Central memory CD8-positive, alpha-beta T cell (primary cell): ENCODE measurements at regions not wholly inside any gene's neighbourhood (a gene's known extent, or its start where the extent isn't known, plus 50 kb on each side); places are given as distances from the start of the nearest gene placed in this dataset.

Source experiments
- ATAC-seq: fragments of 150-1000 bp; cut with Tn5 transposase; replicated peaks from 2 replicates; pipeline ENCODE4 v1.10.0; 2022; ENCODE audit warnings: mild to moderate bottlenecking, moderate FRiP score, moderate number of reproducible peaks; ENCODE audit not compliant: poor library complexity, severe bottlenecking; ENCODE audit errors: extremely low read depth
- DNase-seq, 2 donors: peaks; one replicate each; pipeline ENCODE4 v3.0.0; 2021; ENCODE audit warnings: low spot score in 2 of 2
- H3K27ac Mint-ChIP-seq: one replicate; pipeline ENCODE4 v1.8.0; 2022; ENCODE audit warnings: low read depth, mild to moderate bottlenecking, moderate library complexity, mixed read lengths
- H3K27me3 Mint-ChIP-seq: one replicate; pipeline ENCODE4 v1.8.0; 2022; ENCODE audit warnings: mixed read lengths
- H3K36me3 Mint-ChIP-seq: one replicate; pipeline ENCODE4 v1.8.0; 2022; ENCODE audit warnings: mild to moderate bottlenecking, moderate library complexity, mixed read lengths; ENCODE audit not compliant: insufficient read depth
- H3K4me1 Mint-ChIP-seq: one replicate; pipeline ENCODE4 v1.8.0; 2022; ENCODE audit warnings: mixed read lengths
- H3K4me3 Mint-ChIP-seq: one replicate; pipeline ENCODE4 v1.8.0; 2022; ENCODE audit warnings: mild to moderate bottlenecking, moderate library complexity, mixed read lengths
- H3K9me3 Mint-ChIP-seq: one replicate; pipeline ENCODE4 v1.8.0; 2022; ENCODE audit warnings: mixed read lengths

GRCh38 chr20:4548552-4548951 lies 137.7 kb upstream of the PRNP start:
- Mint-ChIP-seq H3K36me3 (no peaks in the 10 kb centered on the region), H3K27ac (no peak overlapping the region), H3K27me3 (peaks cover 77% of the 10 kb centered on the region), H3K4me3 (no peak overlapping the region), H3K4me1 (no peaks in the 10 kb centered on the region), H3K9me3 (no peaks in the 10 kb centered on the region)
- DNase-seq (no peak), ATAC-seq (no peak)

- H3K27ac Mint-ChIP-seq, result no peak overlapping the region
- DNase-seq, result no peak
- no peaks in the 10 kb centered on the region for H3K9me3 Mint-ChIP-seq
- no peak for ATAC-seq
- no peak overlapping the region for H3K4me3 Mint-ChIP-seq
- no peaks in the 10 kb centered on the region for H3K36me3 Mint-ChIP-seq
- peaks cover 72% of the 10 kb centered on the region for H3K27me3 Mint-ChIP-seq
- no peaks in the 10 kb centered on the region for H3K4me1 Mint-ChIP-seq
These were observed 139.5 kb upstream of the PRNP start for GRCh38 chr20:4546786-4547185.

- Mint-ChIP-seq H3K27ac (no peak overlapping the region), H3K9me3 (no peaks in the 10 kb centered on the region), H3K4me3 (no peak overlapping the region), H3K27me3 (peaks cover 71% of the 10 kb centered on the region), H3K36me3 (no peaks in the 10 kb centered on the region), H3K4me1 (no peaks in the 10 kb centered on the region)
- DNase-seq (no peak), ATAC-seq (no peak)
These were observed 139.9 kb upstream of the PRNP start for GRCh38 chr20:4546342-4546741.

- no peak overlapping the region for H3K4me3 Mint-ChIP-seq
- DNase-seq (no peak), ATAC-seq (no peak)
- H3K4me1 Mint-ChIP-seq, result no peaks in the 10 kb centered on the region
- H3K9me3 Mint-ChIP-seq, result no peaks in the 10 kb centered on the region
- H3K36me3 Mint-ChIP-seq, result no peaks in the 10 kb centered on the region
- H3K27ac Mint-ChIP-seq, result no peak overlapping the region
- H3K27me3 Mint-ChIP-seq, result peaks cover 71% of the 10 kb centered on the region
These were observed 140.7 kb upstream of the PRNP start for GRCh38 chr20:4545526-4545925.

- no peak for DNase-seq
- no peaks in the 10 kb centered on the region for H3K4me1 Mint-ChIP-seq
- H3K9me3 Mint-ChIP-seq, result no peaks in the 10 kb centered on the region
- H3K27ac Mint-ChIP-seq, result no peak overlapping the region
- no peak overlapping the region for H3K4me3 Mint-ChIP-seq
- peaks cover 69% of the 10 kb centered on the region for H3K27me3 Mint-ChIP-seq
- ATAC-seq, result no peak
- H3K36me3 Mint-ChIP-seq, result no peaks in the 10 kb centered on the region
These were observed 141.5 kb upstream of the PRNP start for GRCh38 chr20:4544765-4545164.

- H3K4me1 Mint-ChIP-seq, result no peaks in the 10 kb centered on the region
- H3K4me3 Mint-ChIP-seq, result no peak overlapping the region
- H3K27me3 Mint-ChIP-seq, result peaks cover 69% of the 10 kb centered on the region
- H3K9me3 Mint-ChIP-seq, result no peaks in the 10 kb centered on the region
- no peaks in the 10 kb centered on the region for H3K36me3 Mint-ChIP-seq
- DNase-seq, result no peak
- H3K27ac Mint-ChIP-seq, result no peak overlapping the region
- no peak for ATAC-seq
These were observed 144.0 kb upstream of the PRNP start for GRCh38 chr20:4542270-4542669.

- Mint-ChIP-seq H3K36me3 (no peaks in the 10 kb centered on the region), H3K27me3 (peaks cover 85% of the 10 kb centered on the region), H3K4me3 (no peak overlapping the region), H3K9me3 (no peaks in the 10 kb centered on the region), H3K27ac (no peak overlapping the region), H3K4me1 (no peaks in the 10 kb centered on the region)
- no peak for ATAC-seq
- no peak for DNase-seq
These were observed 151.9 kb upstream of the PRNP start for GRCh38 chr20:4534315-4534714.

GRCh38 chr20:4533368-4534133 lies 152.7 kb upstream of the PRNP start:
- no peak overlapping the region for H3K27ac Mint-ChIP-seq
- no peak for DNase-seq

GRCh38 chr20:4532772-4533171 lies 153.5 kb upstream of the PRNP start:
- Mint-ChIP-seq H3K4me3 (no peak overlapping the region), H3K27ac (no peak overlapping the region), H3K36me3 (no peaks in the 10 kb centered on the region), H3K27me3 (peaks cover 90% of the 10 kb centered on the region), H3K9me3 (peaks cover 9% of the 10 kb centered on the region), H3K4me1 (no peaks in the 10 kb centered on the region)
- DNase-seq (no peak), ATAC-seq (no peak)

More at GRCh38 chr20:4533368-4534133, 152.7 kb upstream of the PRNP start:
- no peak for ATAC-seq
- H3K27me3 Mint-ChIP-seq, result peaks cover 90% of the 10 kb centered on the region
- H3K9me3 Mint-ChIP-seq, result peaks cover under 1% of the 10 kb centered on the region
- H3K36me3 Mint-ChIP-seq, result no peaks in the 10 kb centered on the region
- no peaks in the 10 kb centered on the region for H3K4me1 Mint-ChIP-seq
- H3K4me3 Mint-ChIP-seq, result no peak overlapping the region

GRCh38 chr20:4524792-4525191 lies 161.5 kb upstream of the PRNP start:
- Mint-ChIP-seq H3K27ac (no peak overlapping the region), H3K4me3 (no peak overlapping the region), H3K27me3 (peaks cover 68% of the 10 kb centered on the region), H3K9me3 (peaks cover 19% of the 10 kb centered on the region), H3K36me3 (no peaks in the 10 kb centered on the region), H3K4me1 (no peaks in the 10 kb centered on the region)
- DNase-seq (no peak), ATAC-seq (no peak)

GRCh38 chr20:4524307-4524706 lies 161.9 kb upstream of the PRNP start:
- Mint-ChIP-seq H3K4me3 (no peak overlapping the region), H3K27ac (no peak overlapping the region), H3K9me3 (peaks cover 19% of the 10 kb centered on the region), H3K36me3 (no peaks in the 10 kb centered on the region), H3K27me3 (peaks cover 68% of the 10 kb centered on the region), H3K4me1 (no peaks in the 10 kb centered on the region)
- ATAC-seq (no peak), DNase-seq (no peak)

- no peak for ATAC-seq
- Mint-ChIP-seq H3K27me3 (peaks cover 67% of the 10 kb centered on the region), H3K27ac (no peak overlapping the region)
These were observed 163.9 kb upstream of the PRNP start for GRCh38 chr20:4522310-4522709.

GRCh38 chr20:4521170-4521968 lies 164.9 kb upstream of the PRNP start:
- ATAC-seq (no peak), DNase-seq (no peak)
- Mint-ChIP-seq H3K4me3 (no peak overlapping the region), H3K27me3 (peaks cover 66% of the 10 kb centered on the region), H3K36me3 (no peaks in the 10 kb centered on the region), H3K4me1 (no peaks in the 10 kb centered on the region), H3K9me3 (no peaks in the 10 kb centered on the region), H3K27ac (no peak overlapping the region)

More at GRCh38 chr20:4522310-4522709, 163.9 kb upstream of the PRNP start:
- no peaks in the 10 kb centered on the region for H3K4me1 Mint-ChIP-seq
- H3K9me3 Mint-ChIP-seq, result peaks cover 6% of the 10 kb centered on the region
- H3K36me3 Mint-ChIP-seq, result no peaks in the 10 kb centered on the region
- no peak overlapping the region for H3K4me3 Mint-ChIP-seq
- DNase-seq, result no peak
